GM10248 (cell line): ENCODE measurements at regions not wholly inside any gene's neighbourhood (a gene's known extent, or its start where the extent isn't known, plus 50 kb on each side); places are given as distances from the start of the nearest gene placed in this dataset.
A peak's percentile ranks its signal among the peaks of the same experiment; 100 is the strongest.

Experiments
- CTCF ChIA-PET: fragments of 300-600 bp; sonication (Branson Sonifier 250); formaldehyde crosslinking; extraction: SDS; loops from one replicate; lab custom pipeline; 2021; ENCODE audit warnings: antibody characterized with exemption; lab: Yijun Ruan, JAX
- POLR2A ChIA-PET: fragments of 350-650 bp; sonication (Branson Sonifier 250); formaldehyde crosslinking; extraction: SDS; loops from one replicate; lab custom pipeline; 2020; ENCODE audit warnings: antibody characterized with exemption; lab: Yijun Ruan, JAX
- DNase-seq: peaks from one replicate; pipeline ENCODE4 v3.0.0; 2012; ENCODE audit errors: extremely low spot score
- CTCF ChIP-seq: IDR thresholded peaks from 2 replicates; pipeline ENCODE4 v1.5.1; 2012; ENCODE audit warnings: mild to moderate bottlenecking, low read depth; ENCODE audit errors: extremely low read depth, missing control alignments, control extremely low read depth

GRCh38 chr7:123367484-123368122 lies 166.8 kb downstream of the IQUB start:
- TF ChIP-seq CTCF = peak; percentile 75
- POLR2A ChIA-PET = no interaction called here
- DNase-seq = peak; percentile 53
- CTCF ChIA-PET = interaction anchor here (0.6 to 2.8 kb wide), 42 partner anchors 9 to 707 kb away, joined by 3 to 24 read pairs (median 4); no protein-coding TSS in a partner anchor

- DNase-seq = no peak
- POLR2A ChIA-PET = no interaction called here
Observed at GRCh38 chr7:123367031-123367430, 167.3 kb upstream of the SLC13A1 start.

GRCh38 chr7:123366626-123367025 lies 166.9 kb upstream of the SLC13A1 start:
- no peak for TF ChIP-seq CTCF
- DNase-seq = no peak
- CTCF ChIA-PET = interaction anchor here (0.9 to 2.8 kb wide), 26 partner anchors 8 to 573 kb away, joined by 3 to 24 read pairs (median 5); no protein-coding TSS in a partner anchor
- POLR2A ChIA-PET = no interaction called here

More at GRCh38 chr7:123367031-123367430, 167.3 kb upstream of the SLC13A1 start:
- CTCF ChIA-PET = interaction anchor here (0.7 to 2.8 kb wide), 39 partner anchors 9 to 574 kb away, joined by 3 to 24 read pairs (median 4); no protein-coding TSS in a partner anchor
- TF ChIP-seq CTCF = no peak

GRCh38 chr7:123360631-123361030 lies 160.9 kb upstream of the SLC13A1 start:
- TF ChIP-seq CTCF = no peak
- no peak for DNase-seq
- ChIA-PET CTCF (interaction anchor here (1.5 kb wide), 1 partner anchor 9 kb away, joined by 3 read pairs; no protein-coding TSS in a partner anchor), POLR2A (no interaction called here)

GRCh38 chr7:123355576-123356190 lies 155.9 kb upstream of the SLC13A1 start:
- ChIA-PET POLR2A (no interaction called here), CTCF (no interaction called here)
- no peak for DNase-seq
- TF ChIP-seq CTCF = no peak

- ChIA-PET POLR2A (no interaction called here), CTCF (interaction anchor here (1.5 to 2.9 kb wide), 2 partner anchors 8 to 14 kb away, joined by 3 to 10 read pairs; no protein-coding TSS in a partner anchor)
- DNase-seq = no peak
- no peak for TF ChIP-seq CTCF
Observed at GRCh38 chr7:123352973-123353372, 153.2 kb upstream of the SLC13A1 start.
